BJ (cell line): ENCODE measurements at regions not wholly inside any gene's neighbourhood (a gene's known extent, or its start where the extent isn't known, plus 50 kb on each side); places are given as distances from the start of the nearest gene placed in this dataset.

ENCODE experiments used
- CTCF ChIA-PET: fragments of 350-600 bp; formaldehyde crosslinking; extraction: SDS; loops from one replicate; lab custom pipeline; 2021; ENCODE audit warnings: antibody characterized with exemption, inconsistent platforms; lab: Yijun Ruan, JAX
- POLR2A ChIA-PET: fragments of 300-600 bp; sonication (Branson Sonifier 250); formaldehyde crosslinking; extraction: SDS; loops from one replicate; lab custom pipeline; 2021; ENCODE audit warnings: antibody characterized with exemption; lab: Charles Lee
- DNase-seq: peaks from one replicate; pipeline ENCODE4 v3.0.0-alpha.2; 2011; ENCODE audit warnings: low read depth
- H3K27me3 ChIP-seq: 2 replicates; pipeline ENCODE4 v1.6.0; 2011; ENCODE audit warnings: low read length; ENCODE audit not compliant: control insufficient read depth, insufficient read depth
- H3K36me3 ChIP-seq: 2 replicates; pipeline ENCODE4 v1.5.1; 2011; ENCODE audit warnings: low read length; ENCODE audit not compliant: control insufficient read depth, insufficient read depth
- H3K4me3 ChIP-seq: 2 replicates; pipeline ENCODE4 v1.5.1; 2011; ENCODE audit warnings: low read depth, mild to moderate bottlenecking, control low read depth, low read length
- TF ChIP-seq, protein P1 (sequence below): IDR thresholded peaks from 2 replicates; pipeline ENCODE4 v1.5.1; 2011; ENCODE audit warnings: low read depth, mild to moderate bottlenecking, control low read depth, inconsistent platforms, low read length, moderate library complexity; ENCODE audit not compliant: insufficient read depth

DNA sequence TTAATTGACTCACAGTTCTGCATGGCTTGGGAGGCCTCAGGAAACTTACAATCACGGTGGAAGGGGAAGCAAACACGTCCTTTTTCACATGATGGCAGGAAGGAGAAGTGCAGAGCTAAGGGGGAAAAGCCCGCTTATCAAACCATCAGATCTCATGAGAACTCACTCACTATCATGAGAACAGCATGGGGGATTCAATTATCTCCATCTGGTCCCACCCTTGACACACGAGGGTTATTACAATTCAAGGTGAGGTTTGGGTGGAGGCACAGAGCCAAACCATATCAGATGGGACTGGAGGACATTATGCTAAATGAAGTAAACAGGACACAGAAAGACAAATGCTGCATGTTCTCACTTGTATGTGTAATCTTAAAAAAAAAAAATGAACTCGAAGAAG is 141.4 kb upstream of the HABP2 start:
- Histone ChIP-seq H3K4me3 (no peak overlapping the region), H3K27me3 (peaks cover 6% of the 10 kb centered on the region), H3K36me3 (no peaks in the 10 kb centered on the region)
- POLR2A ChIA-PET = no interaction called here
- CTCF ChIA-PET = no interaction called here
- TF ChIP-seq, protein P1, sequence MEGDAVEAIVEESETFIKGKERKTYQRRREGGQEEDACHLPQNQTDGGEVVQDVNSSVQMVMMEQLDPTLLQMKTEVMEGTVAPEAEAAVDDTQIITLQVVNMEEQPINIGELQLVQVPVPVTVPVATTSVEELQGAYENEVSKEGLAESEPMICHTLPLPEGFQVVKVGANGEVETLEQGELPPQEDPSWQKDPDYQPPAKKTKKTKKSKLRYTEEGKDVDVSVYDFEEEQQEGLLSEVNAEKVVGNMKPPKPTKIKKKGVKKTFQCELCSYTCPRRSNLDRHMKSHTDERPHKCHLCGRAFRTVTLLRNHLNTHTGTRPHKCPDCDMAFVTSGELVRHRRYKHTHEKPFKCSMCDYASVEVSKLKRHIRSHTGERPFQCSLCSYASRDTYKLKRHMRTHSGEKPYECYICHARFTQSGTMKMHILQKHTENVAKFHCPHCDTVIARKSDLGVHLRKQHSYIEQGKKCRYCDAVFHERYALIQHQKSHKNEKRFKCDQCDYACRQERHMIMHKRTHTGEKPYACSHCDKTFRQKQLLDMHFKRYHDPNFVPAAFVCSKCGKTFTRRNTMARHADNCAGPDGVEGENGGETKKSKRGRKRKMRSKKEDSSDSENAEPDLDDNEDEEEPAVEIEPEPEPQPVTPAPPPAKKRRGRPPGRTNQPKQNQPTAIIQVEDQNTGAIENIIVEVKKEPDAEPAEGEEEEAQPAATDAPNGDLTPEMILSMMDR = no peak
- DNase-seq = no peak

DNA sequence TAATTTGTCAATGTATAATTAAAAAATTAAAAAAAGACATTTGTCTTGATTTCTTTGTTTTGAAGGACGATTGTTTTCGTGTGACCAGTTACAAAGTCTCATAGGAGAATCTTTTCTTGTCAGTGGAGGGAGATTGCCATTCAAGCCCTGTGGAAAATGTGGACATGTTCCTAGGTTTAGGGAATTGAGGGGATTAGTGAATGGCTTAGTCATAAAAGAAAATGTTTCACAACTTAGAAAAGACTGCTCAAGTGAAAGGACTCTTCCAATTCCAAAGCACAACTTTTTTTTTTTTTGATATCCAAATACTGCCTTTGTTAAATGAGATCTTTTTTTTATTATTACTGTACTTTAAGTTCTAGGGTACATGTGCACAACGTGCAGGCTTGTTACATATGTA is 140.7 kb upstream of the HABP2 start:
- TF ChIP-seq, protein P1 = no peak
- Histone ChIP-seq H3K4me3 (no peak overlapping the region), H3K36me3 (no peaks in the 10 kb centered on the region), H3K27me3 (peaks cover 4% of the 10 kb centered on the region)
- ChIA-PET CTCF (no interaction called here), POLR2A (no interaction called here)
- no peak for DNase-seq

- no peak overlapping the region for H3K4me3 ChIP-seq
- TF ChIP-seq, protein P1 = no peak
- H3K27me3 ChIP-seq = peaks cover 2% of the 10 kb centered on the region
- no peak for DNase-seq
- H3K36me3 ChIP-seq = no peaks in the 10 kb centered on the region
- ChIA-PET POLR2A (no interaction called here), CTCF (no interaction called here)
Measured at GRCh38 chr10:113414543-113414942, 138.3 kb upstream of the HABP2 start.

DNA sequence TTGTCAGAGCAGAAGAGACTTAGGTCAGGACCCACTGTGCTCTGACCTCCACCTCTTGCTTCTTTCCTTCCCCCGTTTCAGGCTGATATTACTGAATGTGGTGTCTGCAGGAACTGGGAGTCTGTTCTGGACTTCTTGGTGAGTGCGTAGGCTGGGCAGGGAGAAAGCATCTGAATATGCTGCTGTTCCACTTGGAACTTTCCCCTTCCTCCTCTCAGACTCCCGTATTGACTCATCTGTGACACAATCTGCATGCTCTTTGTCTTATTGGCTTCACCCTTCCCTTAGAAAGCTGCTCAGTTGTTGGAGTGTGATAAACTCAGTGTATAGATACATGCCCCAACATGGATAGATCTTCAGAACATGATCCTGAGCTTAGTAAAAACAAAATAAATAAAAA is 137.6 kb upstream of the HABP2 start:
- H3K36me3 ChIP-seq = no peaks in the 10 kb centered on the region
- no peak overlapping the region for H3K4me3 ChIP-seq
- ChIA-PET CTCF (no interaction called here), POLR2A (no interaction called here)
- DNase-seq = no peak
- TF ChIP-seq, protein P1 = no peak
- no peaks in the 10 kb centered on the region; the same call in 1 of the 2 replicates for H3K27me3 ChIP-seq

DNA sequence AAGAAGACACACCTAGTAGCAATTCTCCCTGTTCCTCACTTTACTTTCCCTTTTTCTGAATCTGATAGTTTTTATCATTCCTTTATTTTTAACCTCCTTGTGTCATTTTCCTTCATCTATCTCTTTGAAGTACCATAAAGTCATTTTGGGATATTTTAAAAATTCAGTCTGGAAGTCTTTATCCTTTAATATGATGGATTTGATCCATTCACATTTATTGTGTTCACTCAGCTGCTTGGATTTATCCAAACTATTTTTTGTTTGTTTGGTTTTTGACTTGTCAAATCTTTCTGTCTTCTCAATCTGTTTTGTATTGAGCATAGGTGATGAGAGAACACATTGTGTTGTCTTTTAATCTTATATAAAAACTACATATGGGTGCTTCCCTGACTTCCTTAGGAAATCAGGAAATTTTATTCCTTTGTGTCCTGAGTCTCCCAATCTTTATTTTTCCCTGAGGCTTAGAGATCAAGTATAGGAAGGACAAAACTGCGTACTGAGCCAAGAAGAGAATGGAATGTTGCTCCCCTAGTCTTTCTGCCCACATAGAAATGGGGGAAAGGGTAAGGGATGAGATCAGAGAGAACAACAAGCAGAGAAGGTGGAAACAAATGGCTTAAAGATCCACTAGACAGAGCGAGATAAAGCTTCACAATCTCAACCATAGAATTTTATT is 132.7 kb upstream of the HABP2 start:
- DNase-seq = no peak
- ChIA-PET POLR2A (no interaction called here), CTCF (interaction anchor here (1.0 kb wide), 1 partner anchor 35 kb away, joined by 5 read pairs; no protein-coding TSS in a partner anchor)
- Histone ChIP-seq H3K4me3 (no peak overlapping the region), H3K36me3 (no peaks in the 10 kb centered on the region), H3K27me3 (peaks cover 8% of the 10 kb centered on the region)
- TF ChIP-seq, protein P1 = no peak
